IPS DF 6.9 (cell line): ENCODE measurements at regions not wholly inside any gene's neighbourhood (a gene's known extent, or its start where the extent isn't known, plus 50 kb on each side); places are given as distances from the start of the nearest gene placed in this dataset.

Experiments
- DNase-seq: peaks from one replicate; pipeline ENCODE4 v3.0.0-alpha.2; 2013; ENCODE audit warnings: low read depth, low spot score
- H3K27ac ChIP-seq: one replicate; pipeline ENCODE4 v1.5.1; 2013; ENCODE audit warnings: low read length, control low read depth
- H3K27me3 ChIP-seq: 2 replicates; pipeline ENCODE4 v1.6.1; 2013; ENCODE audit warnings: mild to moderate bottlenecking, low read length; ENCODE audit not compliant: control insufficient read depth, insufficient read depth
- H3K36me3 ChIP-seq: 2 replicates; pipeline ENCODE4 v1.6.1; 2013; ENCODE audit warnings: low read length; ENCODE audit not compliant: control insufficient read depth, insufficient read depth
- H3K4me1 ChIP-seq: 2 replicates; pipeline ENCODE4 v1.6.1; 2013; ENCODE audit warnings: low read length; ENCODE audit not compliant: control insufficient read depth, insufficient read depth
- H3K4me3 ChIP-seq: 2 replicates; pipeline ENCODE4 v1.5.1; 2013; ENCODE audit warnings: mild to moderate bottlenecking, low read length
- H3K9me3 ChIP-seq: 2 replicates; pipeline ENCODE4 v1.6.1; 2013; ENCODE audit warnings: low read length, inconsistent platforms; ENCODE audit not compliant: control insufficient read depth, insufficient read depth
- WGBS: extraction: QIAGEN DNeasy Blood & Tissue Kit; methylation state at CpG from one replicate; pipeline ENCODE4 v1.1.7; 2013; ENCODE audit warnings: mixed read lengths, missing lambda C conversion rate; ENCODE audit not compliant: insufficient read length, insufficient coverage; 5-methylcytosine and 5-hydroxymethylcytosine counted together

GRCh38 chr3:159616234-159616825 lies 372.3 kb upstream of the IL12A start:
- no CpG with 5 or more reads among the region's 7 CpGs for WGBS
- Histone ChIP-seq H3K27ac (no peak overlapping the region), H3K4me3 (no peak overlapping the region), H3K27me3 (no peaks in the 10 kb centered on the region), H3K9me3 (no peaks in the 10 kb centered on the region), H3K36me3 (no peaks in the 10 kb centered on the region), H3K4me1 (no peaks in the 10 kb centered on the region)
- DNase-seq = no peak

DNA sequence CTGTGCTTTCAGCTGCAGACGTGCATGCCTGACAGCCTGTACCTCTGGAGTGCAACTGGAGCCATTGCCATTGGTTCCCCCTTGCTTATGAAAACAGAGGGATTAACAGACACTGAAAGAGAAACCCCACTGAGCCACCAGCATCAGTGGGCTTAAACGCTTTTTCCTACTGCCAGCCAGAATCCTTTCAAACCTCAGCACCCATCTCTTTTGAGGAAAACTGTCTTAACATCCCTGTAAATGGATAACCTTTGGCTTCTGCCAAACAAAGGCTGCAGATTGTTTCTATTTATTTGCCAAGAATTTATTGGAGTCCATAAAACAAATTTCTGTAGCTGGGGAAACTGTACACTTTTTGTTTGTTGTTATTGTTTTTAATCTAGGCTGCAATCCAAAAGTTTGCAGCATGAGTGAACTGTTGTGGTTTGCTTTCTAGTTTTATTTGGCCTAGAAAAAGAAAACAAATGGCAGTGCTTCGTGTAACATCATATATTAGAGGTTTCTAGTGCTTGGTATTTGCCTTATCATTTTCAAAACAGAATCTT lies 369.2 kb upstream of the IL12A start:
- Histone ChIP-seq H3K27ac (no peak overlapping the region), H3K4me1 (no peaks in the 10 kb centered on the region), H3K9me3 (no peaks in the 10 kb centered on the region), H3K36me3 (no peaks in the 10 kb centered on the region), H3K4me3 (no peak overlapping the region), H3K27me3 (no peaks in the 10 kb centered on the region)
- DNase-seq = no peak
- WGBS = no CpG with 5 or more reads among the region's 3 CpGs

- no peak overlapping the region for H3K27ac ChIP-seq
- no peaks in the 10 kb centered on the region for H3K4me1 ChIP-seq
- H3K4me3 ChIP-seq = no peak overlapping the region
- whole genome bisulfite sequencing = no CpG with 5 or more reads among the region's 1 CpG
- no peaks in the 10 kb centered on the region for H3K36me3 ChIP-seq
- H3K27me3 ChIP-seq = no peaks in the 10 kb centered on the region
- no peak for DNase-seq
- no peaks in the 10 kb centered on the region for H3K9me3 ChIP-seq
These were observed 368.4 kb upstream of the IL12A start for GRCh38 chr3:159620281-159620680.

GRCh38 chr3:159620873-159621272 lies 367.8 kb upstream of the IL12A start:
- H3K27me3 ChIP-seq = no peaks in the 10 kb centered on the region
- no CpG with 5 or more reads among the region's 4 CpGs for WGBS
- no peaks in the 10 kb centered on the region for H3K9me3 ChIP-seq
- no peaks in the 10 kb centered on the region for H3K36me3 ChIP-seq
- no peak overlapping the region for H3K4me3 ChIP-seq
- DNase-seq = no peak
- H3K4me1 ChIP-seq = no peaks in the 10 kb centered on the region
- H3K27ac ChIP-seq = no peak overlapping the region

- no CpG with 5 or more reads among the region's 2 CpGs for WGBS
These were observed 364.0 kb upstream of the IL12A start for GRCh38 chr3:159624616-159625015.

GRCh38 chr3:159625594-159625993 lies 363.0 kb upstream of the IL12A start:
- H3K4me3 ChIP-seq = no peak overlapping the region
- no peaks in the 10 kb centered on the region for H3K36me3 ChIP-seq
- no peaks in the 10 kb centered on the region for H3K27me3 ChIP-seq
- no CpG with 5 or more reads among the region's 4 CpGs for WGBS
- no peak overlapping the region for H3K27ac ChIP-seq
- DNase-seq = no peak
- no peaks in the 10 kb centered on the region for H3K9me3 ChIP-seq
- H3K4me1 ChIP-seq = no peaks in the 10 kb centered on the region

More at GRCh38 chr3:159624616-159625015, 364.0 kb upstream of the IL12A start:
- Histone ChIP-seq H3K36me3 (no peaks in the 10 kb centered on the region), H3K27me3 (no peaks in the 10 kb centered on the region), H3K27ac (no peak overlapping the region), H3K4me3 (no peak overlapping the region), H3K9me3 (no peaks in the 10 kb centered on the region), H3K4me1 (no peaks in the 10 kb centered on the region)
- no peak for DNase-seq

- Histone ChIP-seq H3K4me3 (no peak overlapping the region), H3K4me1 (no peaks in the 10 kb centered on the region), H3K9me3 (no peaks in the 10 kb centered on the region), H3K27me3 (no peaks in the 10 kb centered on the region), H3K27ac (no peak overlapping the region), H3K36me3 (no peaks in the 10 kb centered on the region)
- no CpG with 5 or more reads among the region's 1 CpG for WGBS
- no peak for DNase-seq
These were observed 362.0 kb upstream of the IL12A start for GRCh38 chr3:159626598-159626997.

- no peaks in the 10 kb centered on the region for H3K9me3 ChIP-seq
- H3K27ac ChIP-seq = no peak overlapping the region
- no peak overlapping the region for H3K4me3 ChIP-seq
- DNase-seq = no peak
- no peaks in the 10 kb centered on the region for H3K27me3 ChIP-seq
- no CpG with 5 or more reads among the region's 2 CpGs for WGBS
- H3K36me3 ChIP-seq = no peaks in the 10 kb centered on the region
- no peaks in the 10 kb centered on the region for H3K4me1 ChIP-seq
These were observed 361.4 kb upstream of the IL12A start for GRCh38 chr3:159627229-159627628.

DNA sequence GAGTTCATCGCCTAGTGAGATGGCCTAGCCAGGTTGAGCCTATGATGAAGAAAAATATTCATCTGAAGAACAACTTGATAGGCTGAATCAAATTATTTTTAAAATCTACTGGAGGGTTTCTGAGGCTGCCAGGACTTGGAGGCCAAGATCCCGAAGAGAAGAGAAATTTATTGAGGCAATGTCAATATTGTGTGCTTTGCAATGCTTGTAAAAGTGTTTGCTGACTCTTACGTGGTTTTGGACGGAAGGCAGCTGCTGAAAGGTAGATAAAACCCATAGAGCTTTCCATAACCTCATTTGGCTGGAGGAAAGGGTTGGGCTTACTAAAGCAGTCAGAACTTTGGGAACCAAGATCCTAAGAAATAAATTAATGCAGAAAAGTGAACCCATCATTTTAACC lies 361.0 kb upstream of the IL12A start:
- H3K36me3 ChIP-seq = no peaks in the 10 kb centered on the region
- H3K27ac ChIP-seq = no peak overlapping the region
- DNase-seq = no peak
- no peaks in the 10 kb centered on the region for H3K9me3 ChIP-seq
- WGBS = no CpG with 5 or more reads among the region's 4 CpGs
- no peaks in the 10 kb centered on the region for H3K27me3 ChIP-seq
- H3K4me3 ChIP-seq = no peak overlapping the region
- no peaks in the 10 kb centered on the region for H3K4me1 ChIP-seq

GRCh38 chr3:159629329-159630084 lies 359.1 kb upstream of the IL12A start:
- H3K27me3 ChIP-seq = no peaks in the 10 kb centered on the region
- H3K36me3 ChIP-seq = no peaks in the 10 kb centered on the region
- WGBS = no CpG with 5 or more reads among the region's 1 CpG
- peaks cover 1% of the 10 kb centered on the region; the same call in 1 of the 2 replicates for H3K4me1 ChIP-seq
- no peak for DNase-seq
- no peak overlapping the region for H3K27ac ChIP-seq
- no peak overlapping the region for H3K4me3 ChIP-seq
- no peaks in the 10 kb centered on the region for H3K9me3 ChIP-seq
